HG02885 (cell line): ENCODE measurements at regions not wholly inside any gene's neighbourhood (a gene's known extent, or its start where the extent isn't known, plus 50 kb on each side); places are given as distances from the start of the nearest gene placed in this dataset.
"Not testable (repeated sequence)": the region's sequence is repeated elsewhere in the genome, so short reads cannot be mapped to it uniquely, and the experiment has no call there.

Experiments used
- ATAC-seq: cut with Tn5 transposase; IDR thresholded peaks from one replicate; pipeline ENCODE4 v1.9.1; 2021; ENCODE audit warnings: mild to moderate bottlenecking; ENCODE audit not compliant: unreplicated experiment, poor library complexity

GRCh38 chr4:165806613-165807012 lies 66.4 kb upstream of the TLL1 start:
- ATAC-seq, result no peak

GRCh38 chr4:165810726-165811125 lies 62.3 kb upstream of the TLL1 start:
- ATAC-seq, result no peak

GRCh38 chr4:165813606-165814005 lies 59.4 kb upstream of the TLL1 start:
- ATAC-seq, result no peak

DNA sequence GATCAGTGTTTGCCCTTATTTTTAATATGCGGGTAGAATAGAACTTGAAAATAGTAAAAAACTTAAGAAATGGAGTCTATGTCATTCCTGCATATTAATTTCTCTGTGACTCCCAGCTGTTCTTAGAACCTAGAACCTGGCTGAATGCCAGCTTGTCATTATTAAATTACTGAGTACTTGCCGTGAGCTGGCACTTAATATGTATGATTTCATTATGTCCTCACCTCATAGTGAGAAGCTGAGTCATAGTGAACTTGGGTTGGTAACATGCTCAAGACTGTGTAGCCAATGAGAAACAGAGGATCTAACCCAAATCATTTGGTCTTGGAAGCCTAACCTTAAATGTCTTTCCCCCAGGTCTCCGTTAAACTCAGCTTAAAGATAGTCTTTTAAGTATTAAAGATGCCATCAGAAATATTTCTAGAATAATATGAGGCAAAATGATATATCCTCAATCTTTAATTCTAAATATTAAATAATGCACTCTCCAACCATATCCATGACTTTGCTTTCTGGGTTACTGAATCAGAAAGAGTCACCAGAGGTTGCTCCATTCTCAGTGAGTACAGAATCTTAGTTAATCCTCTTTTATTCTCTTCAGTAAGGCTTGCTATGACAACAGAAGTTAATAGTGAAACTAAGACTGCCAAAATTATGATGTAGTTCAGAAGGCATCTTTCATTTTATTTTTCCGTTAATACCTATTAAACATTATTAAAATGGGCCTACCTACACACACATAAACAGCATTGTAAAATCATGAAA lies 58.6 kb upstream of the TLL1 start:
- ATAC-seq, result no peak

DNA sequence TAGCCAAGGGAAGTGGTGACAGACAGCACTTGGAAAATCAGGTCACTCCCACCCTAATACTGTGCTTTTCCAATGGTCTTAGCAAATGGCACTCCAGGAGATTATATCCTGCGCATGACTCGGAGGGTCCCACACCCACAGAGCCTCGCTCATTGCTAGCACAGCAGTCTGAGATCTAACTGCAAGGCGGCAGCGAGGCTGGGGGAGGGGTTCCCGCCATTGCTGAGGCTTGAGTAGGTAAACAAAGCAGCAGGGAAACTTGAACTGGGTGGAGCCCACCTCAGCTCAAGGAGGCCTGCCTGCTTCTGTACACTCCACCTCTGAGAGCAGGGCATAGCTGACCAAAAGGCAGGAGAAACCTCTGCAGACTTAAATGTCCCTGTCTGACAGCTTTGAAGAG lies 53.9 kb upstream of the TLL1 start:
- not testable (repeated sequence) for ATAC-seq
